Kidney (tissue), 13 donors: ENCODE measurements at regions not wholly inside any gene's neighbourhood (a gene's known extent, or its start where the extent isn't known, plus 50 kb on each side); places are given as distances from the start of the nearest gene placed in this dataset.

Source experiments
- DNase-seq, 5 donors: peaks; one replicate each; pipeline ENCODE4 v3.0.0-alpha.2; 2013 to 2020
- FAIRE-seq: peaks from 2 replicates; lab custom pipeline; 2012; peaks lifted over from hg19 to GRCh38; lab: Jason Lieb, UNC
- H3K27ac ChIP-seq, 2 donors: one replicate each; pipeline ENCODE4 v1.7.0; 2013; ENCODE audit warnings: low read depth in 2 of 2, low read length in 2 of 2, inconsistent platforms in 1 of 2
- H3K27me3 ChIP-seq: one replicate; pipeline ENCODE4 v1.7.1; 2013; ENCODE audit warnings: low read length, inconsistent platforms; ENCODE audit not compliant: control insufficient read depth, insufficient read depth
- H3K36me3 ChIP-seq, 3 donors: one replicate each; pipeline versions ENCODE4 v1.7.0 to v1.7.1; 2013; ENCODE audit warnings: low read length in 3 of 3, control low read depth in 1 of 3, inconsistent platforms in 1 of 3; ENCODE audit not compliant: insufficient read depth in 3 of 3, control insufficient read depth in 2 of 3
- H3K4me1 ChIP-seq, 3 donors: one replicate each; pipeline versions ENCODE4 v1.7.0 to v1.7.1; 2013; ENCODE audit warnings: low read length in 3 of 3, inconsistent platforms in 1 of 3, low read depth in 1 of 3; ENCODE audit not compliant: control insufficient read depth in 2 of 3, insufficient read depth in 2 of 3
- H3K4me3 ChIP-seq, 3 donors: one replicate each; pipeline versions ENCODE4 v1.7.0 to v1.8.1; 2013; ENCODE audit warnings: low read length in 3 of 3, control low read depth in 1 of 3, inconsistent platforms in 1 of 3
- H3K9ac ChIP-seq, 3 donors: one replicate each; pipeline versions ENCODE4 v1.7.0 to v1.7.1; 2013; ENCODE audit warnings: low read length in 3 of 3, control low read depth in 1 of 3, inconsistent platforms in 1 of 3
- H3K9me3 ChIP-seq, 3 donors: one replicate each; pipeline versions ENCODE4 v1.7.0 to v1.7.1; 2013; ENCODE audit warnings: low read length in 3 of 3, control low read depth in 1 of 3, inconsistent platforms in 1 of 3; ENCODE audit not compliant: control insufficient read depth in 2 of 3, insufficient read depth in 1 of 3
- intact Hi-C: fragments of 100-400 bp; cut with DNase I; formaldehyde crosslinking; loops from one replicate; pipeline ENCODE4 v1.11.1; 2022
- TF ChIP-seq, protein P1 (sequence below): IDR thresholded peaks from 3 replicates; pipeline ENCODE4 v1.5.1; 2012; ENCODE audit warnings: mild to moderate bottlenecking, moderate library complexity, borderline replicate concordance; ENCODE audit not compliant: insufficient read depth; ENCODE audit errors: extremely low read depth
- donor health status: control.
- donor health status: control.
- donor health status: control.
- donor health status: control.
- donor health status: control.
- donor health status: DM: yes; HTN: yes; CAD: no.
- donor health status: Normal renal cell carcinoma (clear cell type).

DNA sequence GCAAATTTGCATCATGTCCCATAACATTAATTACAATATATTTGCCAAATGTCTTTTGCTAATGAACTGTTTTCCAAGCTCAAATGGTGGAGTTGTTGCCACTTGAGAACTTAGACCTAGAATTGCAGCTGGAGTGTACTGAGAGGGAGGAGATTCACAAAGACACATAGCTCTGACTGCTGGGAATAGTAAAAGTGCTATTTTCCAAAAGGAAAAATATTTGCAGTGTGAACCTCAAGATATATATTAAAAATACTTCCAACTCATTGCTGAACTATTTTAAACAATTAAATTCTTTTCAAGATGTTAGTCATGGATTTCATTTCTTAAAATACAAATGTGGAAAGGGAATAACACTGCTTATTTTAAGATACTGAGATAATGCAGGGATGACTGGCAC, 666.8 kb upstream of the ARPP21 start:
- Histone ChIP-seq H3K9me3 (peaks cover 0 to 2% (median 0%) of the 10 kb centered on the region in 3 donors), H3K4me1 (no peaks in the 10 kb centered on the region), H3K36me3 (no peaks in the 10 kb centered on the region), H3K27me3 (no peaks in the 10 kb centered on the region), H3K9ac (no peak overlapping the region), H3K4me3 (no peak overlapping the region), H3K27ac (no peak overlapping the region)
- DNase-seq (no peak), FAIRE-seq (no peak)
- intact Hi-C loops, result no loop called here
- TF ChIP-seq, protein P1, sequence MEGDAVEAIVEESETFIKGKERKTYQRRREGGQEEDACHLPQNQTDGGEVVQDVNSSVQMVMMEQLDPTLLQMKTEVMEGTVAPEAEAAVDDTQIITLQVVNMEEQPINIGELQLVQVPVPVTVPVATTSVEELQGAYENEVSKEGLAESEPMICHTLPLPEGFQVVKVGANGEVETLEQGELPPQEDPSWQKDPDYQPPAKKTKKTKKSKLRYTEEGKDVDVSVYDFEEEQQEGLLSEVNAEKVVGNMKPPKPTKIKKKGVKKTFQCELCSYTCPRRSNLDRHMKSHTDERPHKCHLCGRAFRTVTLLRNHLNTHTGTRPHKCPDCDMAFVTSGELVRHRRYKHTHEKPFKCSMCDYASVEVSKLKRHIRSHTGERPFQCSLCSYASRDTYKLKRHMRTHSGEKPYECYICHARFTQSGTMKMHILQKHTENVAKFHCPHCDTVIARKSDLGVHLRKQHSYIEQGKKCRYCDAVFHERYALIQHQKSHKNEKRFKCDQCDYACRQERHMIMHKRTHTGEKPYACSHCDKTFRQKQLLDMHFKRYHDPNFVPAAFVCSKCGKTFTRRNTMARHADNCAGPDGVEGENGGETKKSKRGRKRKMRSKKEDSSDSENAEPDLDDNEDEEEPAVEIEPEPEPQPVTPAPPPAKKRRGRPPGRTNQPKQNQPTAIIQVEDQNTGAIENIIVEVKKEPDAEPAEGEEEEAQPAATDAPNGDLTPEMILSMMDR, result no peak

DNA sequence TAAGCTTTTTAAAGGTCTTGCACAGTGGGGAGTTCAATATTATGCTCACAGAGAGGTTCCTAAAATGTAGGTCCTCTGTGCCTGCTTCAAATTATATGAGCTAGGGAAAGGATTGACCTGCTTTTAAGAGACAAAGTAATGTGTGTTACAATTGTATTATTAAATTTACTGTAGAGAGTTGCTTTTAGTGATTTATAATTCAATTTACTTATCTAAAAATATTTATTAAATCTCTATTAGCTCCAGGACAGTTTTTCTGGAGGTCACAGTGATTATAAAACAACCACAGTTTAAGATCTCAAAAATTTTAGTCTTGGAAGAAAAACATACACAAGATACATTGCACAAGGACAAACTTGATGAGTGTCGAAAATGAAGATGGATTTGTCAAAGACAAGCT, 665.7 kb upstream of the ARPP21 start:
- intact Hi-C loops, result no loop called here
- no peak for FAIRE-seq

DNA sequence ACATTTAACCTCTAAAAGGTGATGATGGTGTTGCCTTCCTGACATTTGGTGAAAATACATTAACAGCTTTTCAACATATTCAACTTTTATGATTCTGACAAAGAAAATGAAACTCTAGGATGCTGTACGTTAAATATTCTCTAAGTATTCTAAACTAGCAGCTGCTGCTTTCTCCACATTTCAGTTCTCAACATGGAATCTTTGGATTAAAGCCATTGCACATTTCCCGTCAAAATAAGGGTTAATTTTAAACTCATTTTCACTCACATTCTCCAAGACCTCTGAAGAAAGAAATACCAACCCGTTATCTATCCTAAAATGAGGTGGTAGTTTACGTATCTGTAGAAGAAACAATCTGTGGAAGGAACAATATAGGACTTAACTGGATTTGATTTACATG, 655.7 kb upstream of the ARPP21 start:
- TF ChIP-seq, protein P1, result no peak
- intact Hi-C loops, result no loop called here
- no peak for FAIRE-seq

More for the DNA sequence above, 665.7 kb upstream of the ARPP21 start:
- Histone ChIP-seq H3K27ac (no peak overlapping the region), H3K4me3 (no peak overlapping the region), H3K36me3 (no peaks in the 10 kb centered on the region), H3K4me1 (no peaks in the 10 kb centered on the region), H3K27me3 (no peaks in the 10 kb centered on the region), H3K9ac (no peak overlapping the region), H3K9me3 (peaks cover 0 to 3% (median 0%) of the 10 kb centered on the region in 3 donors)
- DNase-seq, result no peak
- TF ChIP-seq, protein P1, result no peak

DNA sequence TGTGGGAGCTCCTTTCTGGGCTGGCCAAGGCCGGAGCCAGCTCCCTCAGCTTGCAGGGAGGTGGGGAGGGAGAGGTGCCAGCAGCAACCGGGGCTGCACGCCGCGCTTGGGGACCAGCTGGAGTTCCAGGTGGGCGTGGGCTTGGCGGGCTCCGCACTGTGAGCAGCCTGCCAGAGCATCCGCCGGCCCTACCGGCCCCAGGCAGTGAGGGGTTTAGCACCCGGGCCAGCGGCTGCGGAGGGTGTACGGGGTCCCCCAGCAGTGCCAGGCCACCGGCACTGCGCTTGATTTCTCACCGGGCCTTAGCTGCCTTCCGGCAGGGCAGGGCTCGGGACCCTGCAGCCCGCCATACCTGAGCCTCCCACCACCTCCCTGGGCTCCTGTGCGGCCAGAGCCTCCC, 651.0 kb upstream of the ARPP21 start:
- TF ChIP-seq, protein P1, result no peak
- H3K4me1 ChIP-seq, result no peaks in the 10 kb centered on the region
- no peaks in the 10 kb centered on the region for H3K27me3 ChIP-seq
- no peaks in the 10 kb centered on the region for H3K9me3 ChIP-seq
- intact Hi-C loops, result no loop called here
- no peak for FAIRE-seq
- H3K9ac ChIP-seq, result no peak overlapping the region
- no peak overlapping the region for H3K4me3 ChIP-seq
- peak in 1 of 5 donors; percentile 64 for DNase-seq
- H3K36me3 ChIP-seq, result no peaks in the 10 kb centered on the region
- H3K27ac ChIP-seq, result no peak overlapping the region

More for the DNA sequence above, 655.7 kb upstream of the ARPP21 start:
- H3K27me3 ChIP-seq, result no peaks in the 10 kb centered on the region
- H3K9ac ChIP-seq, result no peak overlapping the region
- H3K9me3 ChIP-seq, result no peaks in the 10 kb centered on the region
- DNase-seq, result no peak
- H3K4me1 ChIP-seq, result no peaks in the 10 kb centered on the region
- no peak overlapping the region for H3K4me3 ChIP-seq
- H3K27ac ChIP-seq, result no peak overlapping the region
- H3K36me3 ChIP-seq, result no peaks in the 10 kb centered on the region
